CD4-positive, alpha-beta T cell treated with Interleukin-12 subunit alpha and Interleukin-12 subunit beta, for 1 hour (primary cell): ENCODE measurements at regions not wholly inside any gene's neighbourhood (a gene's known extent, or its start where the extent isn't known, plus 50 kb on each side); places are given as distances from the start of the nearest gene placed in this dataset.

ENCODE experiments used
- DNase-seq: peaks from one replicate; pipeline ENCODE4 v3.0.0-alpha.2; 2020

- no peak for DNase-seq
Measured at GRCh38 chr2:8481463-8482009, 200.3 kb upstream of the ID2 start.

- no peak for DNase-seq
Measured at GRCh38 chr2:8482432-8482831, 199.4 kb upstream of the ID2 start.

- peak; percentile 36 for DNase-seq
Measured at GRCh38 chr2:8484502-8485283, 197.2 kb upstream of the ID2 start.

- no peak for DNase-seq
Measured at GRCh38 chr2:8485736-8486135, 196.1 kb upstream of the ID2 start.

GRCh38 chr2:8486141-8486540 lies 195.7 kb upstream of the ID2 start:
- peak; percentile 37 for DNase-seq

GRCh38 chr2:8487461-8487932 lies 194.4 kb upstream of the ID2 start:
- peak; percentile 30 for DNase-seq

- peak; percentile 87 for DNase-seq
Measured at GRCh38 chr2:8488001-8488738, 193.7 kb upstream of the ID2 start.

GRCh38 chr2:8489221-8489620 lies 192.6 kb upstream of the ID2 start:
- DNase-seq, result no peak

- no peak for DNase-seq
Measured at GRCh38 chr2:8489751-8490150, 192.1 kb upstream of the ID2 start.

GRCh38 chr2:8490166-8490721 lies 191.6 kb upstream of the ID2 start:
- DNase-seq, result no peak

- no peak for DNase-seq
Measured at GRCh38 chr2:8491296-8492027, 190.4 kb upstream of the ID2 start.

- no peak for DNase-seq
Measured at GRCh38 chr2:8494151-8494550, 187.7 kb upstream of the ID2 start.

GRCh38 chr2:8494589-8494988 lies 187.3 kb upstream of the ID2 start:
- DNase-seq, result no peak

- DNase-seq, result no peak
Measured at GRCh38 chr2:8495189-8495989, 186.5 kb upstream of the ID2 start.

- DNase-seq, result no peak
Measured at GRCh38 chr2:8496079-8496478, 185.8 kb upstream of the ID2 start.

- no peak for DNase-seq
Measured at GRCh38 chr2:8496617-8497016, 185.2 kb upstream of the ID2 start.

- DNase-seq, result no peak
Measured at GRCh38 chr2:8498994-8499393, 182.9 kb upstream of the ID2 start.

- no peak for DNase-seq
Measured at GRCh38 chr2:8500124-8501054, 181.5 kb upstream of the ID2 start.

GRCh38 chr2:8501061-8501720 lies 180.7 kb upstream of the ID2 start:
- no peak for DNase-seq

GRCh38 chr2:8502316-8502715 lies 179.5 kb upstream of the ID2 start:
- DNase-seq, result no peak
